ENCODE measurements at regions not wholly inside any gene's neighbourhood (a gene's known extent, or its start where the extent isn't known, plus 50 kb on each side); places are given as distances from the start of the nearest gene placed in this dataset.

DNA sequence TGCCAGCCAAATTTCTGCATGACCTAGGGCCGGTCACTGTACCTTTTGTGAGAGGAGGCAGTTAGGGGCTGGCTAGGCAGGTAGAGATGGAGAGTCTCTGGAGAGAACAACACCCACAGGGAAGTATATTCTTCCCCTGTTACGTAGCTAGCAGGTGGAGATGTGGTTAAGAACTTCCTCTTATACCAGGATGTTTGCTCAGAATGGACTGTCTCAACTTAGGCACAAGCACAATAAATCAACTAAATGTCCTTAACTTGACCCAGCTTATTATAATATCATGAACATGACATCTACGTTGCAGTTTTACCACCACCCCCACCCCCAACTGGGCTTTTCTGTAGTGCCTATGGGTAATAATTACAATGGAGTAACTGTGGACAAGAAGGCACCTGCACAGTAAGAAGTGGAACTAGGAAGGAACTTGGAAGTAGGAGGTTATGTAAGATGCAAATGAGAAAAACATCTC is 60.7 kb upstream of the MPEG1 start:
- H3K27ac ChIP-seq = no peak overlapping the region
- no peak for DNase-seq
- H3K36me3 ChIP-seq (replicated peaks) = no peaks in the 10 kb centered on the region
- H3K4me3 ChIP-seq (ENCODE audit: low read depth, low read length) = no peak overlapping the region
- in situ Hi-C loops (cut with HindIII; ENCODE audit: low pct_ligation_motif_present, low sequenced_read_pairs) = no loop called here
- no peaks in the 10 kb centered on the region for H3K27me3 ChIP-seq (replicated peaks)
- no peak for TF ChIP-seq CTCF (IDR thresholded peaks at IDR 0.05; ENCODE audit: low read depth, low read length, missing control alignments)

DNA sequence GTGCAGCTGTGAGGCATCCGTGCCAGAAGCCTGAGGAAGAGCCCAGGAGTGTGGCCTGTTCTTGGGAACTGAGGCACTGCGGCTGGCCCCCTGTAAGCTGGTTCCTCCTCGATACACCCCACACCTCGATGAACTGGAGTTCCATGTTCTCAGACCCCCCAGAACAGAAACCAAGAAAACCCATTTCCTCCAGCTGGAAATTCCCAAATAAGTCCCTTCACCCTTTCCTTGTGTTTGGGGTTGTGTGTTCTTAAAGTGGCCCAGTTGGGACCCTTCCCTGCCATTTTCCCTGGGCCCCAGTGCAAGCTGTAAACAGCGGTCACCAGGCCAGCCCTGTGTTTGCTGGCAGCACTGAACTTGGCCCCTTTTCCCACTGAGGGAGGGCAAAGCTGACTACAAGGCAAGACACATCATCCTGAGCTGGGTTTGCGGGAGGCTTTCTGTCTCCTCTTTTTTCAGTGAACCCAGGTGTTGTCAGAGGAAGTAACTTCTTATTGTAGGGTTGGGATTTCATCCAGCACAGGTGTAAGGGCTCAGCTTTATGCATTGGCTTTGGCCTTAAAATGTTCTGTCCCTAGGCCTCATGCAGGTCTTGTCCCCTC is 60.1 kb upstream of the MPEG1 start:
- TF ChIP-seq CTCF (IDR thresholded peaks at IDR 0.05; ENCODE audit: low read depth, low read length, missing control alignments) = no peak
- Histone ChIP-seq H3K27me3 (replicated peaks) (no peaks in the 10 kb centered on the region), H3K27ac (no peak overlapping the region), H3K4me3 (ENCODE audit: low read depth, low read length) (no peak overlapping the region), H3K36me3 (replicated peaks) (no peaks in the 10 kb centered on the region)
- DNase-seq = no peak
- in situ Hi-C loops (cut with HindIII; ENCODE audit: low pct_ligation_motif_present, low sequenced_read_pairs) = no loop called here

DNA sequence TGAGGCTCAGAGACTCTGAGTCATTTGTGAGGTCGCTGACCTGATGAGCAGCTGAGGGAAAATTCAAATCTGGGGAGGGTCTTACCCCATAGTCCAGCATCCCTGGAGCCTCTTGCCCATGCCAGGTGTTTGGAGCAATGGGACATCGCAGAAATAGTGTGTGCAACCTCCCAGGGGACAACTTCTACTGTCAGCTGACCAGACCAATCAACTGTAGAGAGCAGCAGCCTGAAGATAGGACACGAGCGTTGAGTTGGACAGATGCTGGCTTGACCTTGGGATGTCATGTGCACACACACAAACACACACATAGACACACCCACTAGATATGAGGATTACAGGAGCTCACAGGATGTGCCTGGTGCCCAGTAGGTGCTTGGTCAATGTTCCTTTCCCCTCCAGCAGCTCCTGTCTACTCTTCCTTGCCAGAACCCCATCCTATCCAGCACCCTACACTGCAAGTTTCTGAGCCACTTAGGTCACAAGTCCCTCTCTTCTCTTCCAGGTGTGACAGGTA is 59.1 kb upstream of the MPEG1 start:
- in situ Hi-C loops (cut with HindIII; ENCODE audit: low pct_ligation_motif_present, low sequenced_read_pairs) = no loop called here
- DNase-seq = no peak
- Histone ChIP-seq H3K27ac (no peak overlapping the region), H3K4me3 (ENCODE audit: low read depth, low read length) (no peak overlapping the region), H3K36me3 (replicated peaks) (no peaks in the 10 kb centered on the region), H3K27me3 (replicated peaks) (no peaks in the 10 kb centered on the region)
- TF ChIP-seq CTCF (IDR thresholded peaks at IDR 0.05; ENCODE audit: low read depth, low read length, missing control alignments) = no peak

- TF ChIP-seq CTCF (IDR thresholded peaks at IDR 0.05; ENCODE audit: low read depth, low read length, missing control alignments) = no peak
- DNase-seq = no peak
- no peaks in the 10 kb centered on the region for H3K36me3 ChIP-seq (replicated peaks)
- in situ Hi-C loops (cut with HindIII; ENCODE audit: low pct_ligation_motif_present, low sequenced_read_pairs) = no loop called here
- H3K27ac ChIP-seq = no peak overlapping the region
- H3K4me3 ChIP-seq (ENCODE audit: low read depth, low read length) = no peak overlapping the region
- H3K27me3 ChIP-seq (replicated peaks) = no peaks in the 10 kb centered on the region
Measured at GRCh38 chr11:59271247-59271755, 58.6 kb upstream of the MPEG1 start.

DNA sequence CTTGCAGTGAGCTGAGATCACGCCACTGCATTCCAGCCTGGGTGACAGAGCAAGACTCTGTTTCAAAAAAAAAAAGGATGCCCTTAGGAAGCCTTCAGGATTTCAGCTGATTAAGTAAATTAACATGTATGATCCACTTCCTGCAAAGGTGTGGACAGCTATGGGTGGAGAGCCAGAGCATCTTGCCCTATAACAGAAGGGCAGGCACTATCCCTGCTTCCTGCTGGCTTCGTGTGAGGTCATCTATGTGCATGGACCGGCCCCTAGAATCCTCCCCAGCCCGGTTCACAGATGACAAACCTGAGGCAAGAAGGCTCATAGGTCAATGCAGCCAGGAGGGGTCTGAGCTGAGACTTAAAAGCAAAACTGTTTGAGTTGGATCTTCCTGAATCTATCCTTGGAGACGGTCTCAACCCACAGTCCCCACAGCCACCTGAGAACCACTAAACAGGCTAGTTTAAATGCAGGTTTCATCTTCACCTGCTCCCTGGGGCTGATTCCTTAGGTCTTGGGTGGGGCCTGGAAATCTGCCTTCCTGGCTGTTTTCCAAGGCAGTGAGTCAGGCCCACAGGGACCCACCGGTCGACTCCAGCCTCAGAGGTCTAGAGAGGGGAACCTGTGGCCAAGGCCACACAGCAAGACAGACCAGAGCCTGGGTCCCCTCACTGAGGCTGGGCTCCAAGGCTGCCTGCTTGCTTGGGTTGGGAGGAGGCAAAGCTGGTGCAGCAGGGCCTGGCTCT is 55.2 kb upstream of the MPEG1 start:
- no peak overlapping the region for H3K4me3 ChIP-seq (ENCODE audit: low read depth, low read length)
- TF ChIP-seq CTCF (IDR thresholded peaks at IDR 0.05; ENCODE audit: low read depth, low read length, missing control alignments) = no peak
- no peak overlapping the region for H3K27ac ChIP-seq
- no peak for DNase-seq
- H3K27me3 ChIP-seq (replicated peaks) = no peaks in the 10 kb centered on the region
- no peaks in the 10 kb centered on the region for H3K36me3 ChIP-seq (replicated peaks)
- in situ Hi-C loops (cut with HindIII; ENCODE audit: low pct_ligation_motif_present, low sequenced_read_pairs) = no loop called here
